ENCODE measurements at regions not wholly inside any gene's neighbourhood (a gene's known extent, or its start where the extent isn't known, plus 50 kb on each side); places are given as distances from the start of the nearest gene placed in this dataset.

- Histone ChIP-seq H3K9me3 (ENCODE audit: control insufficient read depth, insufficient read depth, low read length) (no peaks in the 10 kb centered on the region), H3K27me3 (ENCODE audit: control insufficient read depth, insufficient read depth, low read length) (no peaks in the 10 kb centered on the region), H3K4me1 (ENCODE audit: control insufficient read depth, insufficient read depth, low read length) (no peaks in the 10 kb centered on the region), H3K4me3 (ENCODE audit: low read depth, low read length) (no peak overlapping the region), H3K36me3 (ENCODE audit: control insufficient read depth, insufficient read depth, low read length) (no peaks in the 10 kb centered on the region), H3K27ac (ENCODE audit: low read depth, low read length) (no peak overlapping the region)
- no peak for DNase-seq (ENCODE audit: low read depth in 4 of 6, low spot score in 6 of 6)
- 100% methylated on average over 1 of the region's 4 CpGs for WGBS (ENCODE audit: insufficient coverage)
These were observed 53.4 kb upstream of the ACSL3 start for GRCh38 chr2:222807431-222807830.

GRCh38 chr2:222809582-222809981 lies 51.3 kb upstream of the ACSL3 start:
- Histone ChIP-seq H3K4me1 (ENCODE audit: control insufficient read depth, insufficient read depth, low read length) (no peaks in the 10 kb centered on the region), H3K4me3 (ENCODE audit: low read depth, low read length) (no peak overlapping the region), H3K9me3 (ENCODE audit: control insufficient read depth, insufficient read depth, low read length) (no peaks in the 10 kb centered on the region), H3K27me3 (ENCODE audit: control insufficient read depth, insufficient read depth, low read length) (no peaks in the 10 kb centered on the region), H3K27ac (ENCODE audit: low read depth, low read length) (no peak overlapping the region), H3K36me3 (ENCODE audit: control insufficient read depth, insufficient read depth, low read length) (no peaks in the 10 kb centered on the region)
- DNase-seq (ENCODE audit: low read depth in 4 of 6, low spot score in 6 of 6) = no peak
- no CpG with 5 or more reads among the region's 2 CpGs for WGBS (ENCODE audit: insufficient coverage)

- no peaks in the 10 kb centered on the region for H3K4me1 ChIP-seq (ENCODE audit: control insufficient read depth, insufficient read depth, low read length)
- 64% methylated on average over 3 of the region's 5 CpGs for WGBS (ENCODE audit: insufficient coverage)
- no peaks in the 10 kb centered on the region for H3K36me3 ChIP-seq (ENCODE audit: control insufficient read depth, insufficient read depth, low read length)
- H3K4me3 ChIP-seq (ENCODE audit: low read depth, low read length) = no peak overlapping the region
- no peaks in the 10 kb centered on the region for H3K9me3 ChIP-seq (ENCODE audit: control insufficient read depth, insufficient read depth, low read length)
- no peak for DNase-seq (ENCODE audit: low read depth in 4 of 6, low spot score in 6 of 6)
- H3K27me3 ChIP-seq (ENCODE audit: control insufficient read depth, insufficient read depth, low read length) = no peaks in the 10 kb centered on the region
- H3K27ac ChIP-seq (ENCODE audit: low read depth, low read length) = no peak overlapping the region
These were observed 50.8 kb upstream of the ACSL3 start for GRCh38 chr2:222810044-222810443.

All from spinal cord (tissue), 9 donors.